ENCODE measurements at regions not wholly inside any gene's neighbourhood (a gene's known extent, or its start where the extent isn't known, plus 50 kb on each side); places are given as distances from the start of the nearest gene placed in this dataset.

DNA sequence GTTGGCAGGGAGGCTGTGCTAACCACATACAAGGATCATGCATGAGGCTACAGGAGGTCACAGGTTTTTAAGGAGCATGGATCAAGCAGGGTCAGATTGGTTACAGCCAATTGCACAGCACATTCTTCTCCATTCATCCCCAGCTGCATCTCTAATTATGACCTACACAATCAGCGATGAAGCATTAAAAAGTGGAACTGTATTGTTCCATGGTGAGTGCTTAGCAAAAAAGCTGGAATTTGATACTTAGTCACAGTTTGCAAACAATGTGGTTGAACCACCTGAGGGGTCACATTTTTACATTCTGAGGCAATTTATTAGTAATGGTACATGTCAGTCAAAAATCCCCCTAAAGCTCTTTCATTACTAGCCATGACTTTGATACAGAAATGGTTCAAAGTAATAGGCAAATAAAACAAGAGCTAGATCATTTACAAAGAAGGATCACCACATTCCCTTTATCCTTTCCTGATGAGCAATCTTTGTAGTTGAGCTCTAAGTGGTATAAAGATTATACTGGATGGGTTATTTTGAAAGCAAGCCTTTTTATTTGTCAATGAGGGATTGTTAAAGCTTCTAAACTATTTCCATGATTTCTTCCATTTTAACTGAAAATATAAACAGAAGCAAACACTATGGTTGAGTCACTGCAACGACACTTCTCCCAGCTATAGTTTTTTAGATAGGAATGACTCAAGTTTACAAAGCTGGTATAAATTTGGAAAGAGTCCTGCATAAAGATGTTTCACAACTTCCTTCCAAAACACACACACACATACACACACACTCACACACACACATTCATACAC, 217.8 kb upstream of the SEMA3A start:
- peak; percentile 41 for DNase-seq
- 0 out of 2 replicates have a peak, but pooled peaks cover 5% of the 10 kb centered on the region for H3K9me3 ChIP-seq
- H3K36me3 ChIP-seq = no peaks in the 10 kb centered on the region; the same call in 1 of the 2 replicates
- H3K4me3 ChIP-seq = no peak overlapping the region
- H3K27me3 ChIP-seq = no peaks in the 10 kb centered on the region

DNA sequence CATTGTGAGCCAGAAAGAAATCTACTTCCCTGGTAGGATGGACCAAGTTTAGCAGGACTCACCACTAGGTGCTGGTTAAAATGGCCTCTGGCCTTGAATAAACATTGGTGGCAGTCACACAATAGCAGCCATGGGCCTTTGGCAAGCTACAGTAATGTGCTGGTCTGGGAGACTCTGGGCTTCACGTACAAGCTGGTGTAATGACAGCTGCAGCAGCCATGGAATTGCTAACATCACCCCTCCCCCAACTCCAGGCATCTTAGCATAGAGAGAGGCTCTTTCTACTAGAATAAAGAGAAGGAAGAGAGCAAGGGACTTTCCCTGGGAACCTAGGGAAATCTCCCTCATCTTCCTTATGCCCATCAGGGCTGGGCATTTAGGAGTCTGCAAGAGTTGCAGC, 205.1 kb upstream of the SEMA3A start:
- H3K9me3 ChIP-seq = peaks cover 4% of the 10 kb centered on the region; the same call in 1 of the 2 replicates
- no peaks in the 10 kb centered on the region for H3K36me3 ChIP-seq
- H3K4me3 ChIP-seq = no peak overlapping the region
- DNase-seq = no peak
- no peaks in the 10 kb centered on the region for H3K27me3 ChIP-seq

DNA sequence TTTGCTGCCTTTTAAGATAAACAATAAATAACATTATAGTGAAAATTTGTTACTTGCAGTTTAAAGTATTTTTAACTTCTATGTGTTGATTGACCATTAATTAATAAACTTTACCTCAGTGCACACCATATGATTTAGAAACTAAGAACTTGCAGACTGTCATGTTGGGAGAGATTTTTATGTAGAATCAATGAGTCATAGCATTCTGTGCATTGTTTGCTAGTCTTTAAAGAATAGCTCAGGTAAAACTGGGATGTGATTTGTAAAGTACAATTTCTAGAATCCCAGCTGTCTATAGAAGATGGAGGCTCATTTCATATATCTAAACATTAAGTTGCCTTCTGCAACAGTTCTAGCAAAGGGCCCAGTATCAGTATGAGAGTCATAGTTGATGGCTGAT, 199.6 kb upstream of the SEMA3A start:
- H3K4me3 ChIP-seq = no peak overlapping the region
- DNase-seq = no peak
- no peaks in the 10 kb centered on the region for H3K9me3 ChIP-seq
- H3K36me3 ChIP-seq = no peaks in the 10 kb centered on the region
- H3K27me3 ChIP-seq = no peaks in the 10 kb centered on the region

DNA sequence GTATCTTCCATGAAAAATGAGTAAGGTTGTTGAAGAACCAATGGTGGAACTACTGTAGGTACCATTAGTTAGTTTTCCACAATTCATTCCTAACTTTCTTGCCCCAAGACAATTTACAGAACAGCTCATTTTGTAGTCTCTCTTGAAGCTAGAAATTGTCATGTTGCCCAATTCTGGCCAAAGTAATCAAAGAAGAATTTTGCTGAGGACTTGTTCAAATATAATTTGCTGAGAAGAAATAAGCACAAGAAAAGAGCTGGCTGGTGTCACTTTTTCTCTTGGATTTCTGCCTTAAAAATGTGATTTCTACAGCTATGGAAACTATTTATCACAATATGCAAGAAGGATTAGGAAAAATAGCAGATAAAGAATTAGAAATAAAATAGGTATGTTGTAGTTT, 199.2 kb upstream of the SEMA3A start:
- Histone ChIP-seq H3K4me3 (no peak overlapping the region), H3K36me3 (no peaks in the 10 kb centered on the region), H3K27me3 (no peaks in the 10 kb centered on the region), H3K9me3 (no peaks in the 10 kb centered on the region)
- DNase-seq = no peak

DNA sequence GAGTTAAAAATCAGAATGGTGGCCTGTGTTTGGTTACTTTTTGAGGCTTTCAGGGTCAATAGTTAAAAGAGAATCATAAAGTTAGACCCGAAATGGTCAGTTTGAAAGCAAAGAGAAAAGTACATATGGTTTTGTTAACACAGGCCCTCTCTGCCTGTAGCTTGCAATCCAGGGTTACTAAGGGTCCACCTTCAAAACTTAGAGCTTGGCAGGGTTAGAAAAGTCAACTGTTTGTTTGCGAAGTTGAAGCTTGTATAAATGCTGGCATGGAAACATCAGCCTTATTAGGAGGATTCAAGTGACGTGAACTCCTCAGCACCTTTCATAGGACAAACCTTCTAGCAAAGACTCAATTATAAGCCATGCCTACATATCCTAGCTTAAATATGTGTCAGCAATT, 196.3 kb upstream of the SEMA3A start:
- no peak overlapping the region for H3K4me3 ChIP-seq
- no peaks in the 10 kb centered on the region for H3K9me3 ChIP-seq
- H3K36me3 ChIP-seq = no peaks in the 10 kb centered on the region
- no peaks in the 10 kb centered on the region for H3K27me3 ChIP-seq
- DNase-seq = no peak

DNA sequence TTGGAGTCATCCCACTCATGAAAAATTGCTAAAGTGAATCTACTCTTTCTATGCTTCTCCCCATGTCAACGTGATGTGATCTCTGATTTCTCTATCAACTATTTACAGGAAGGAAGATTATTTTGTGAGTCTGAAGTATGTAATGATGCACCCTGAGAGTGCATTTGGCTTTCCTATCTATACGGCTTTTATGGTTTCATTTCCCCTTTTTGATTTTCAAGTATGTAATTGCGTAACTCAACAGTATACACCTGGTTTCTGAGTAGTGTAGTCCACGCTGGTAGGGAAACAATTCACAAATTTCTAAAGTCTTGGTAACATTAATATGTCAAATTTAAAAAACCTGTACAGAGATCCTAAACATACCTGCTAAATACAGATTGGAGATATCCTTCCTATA, 194.7 kb upstream of the SEMA3A start:
- no peaks in the 10 kb centered on the region for H3K36me3 ChIP-seq
- no peaks in the 10 kb centered on the region for H3K27me3 ChIP-seq
- no peak overlapping the region for H3K4me3 ChIP-seq
- no peaks in the 10 kb centered on the region for H3K9me3 ChIP-seq
- DNase-seq = no peak

DNA sequence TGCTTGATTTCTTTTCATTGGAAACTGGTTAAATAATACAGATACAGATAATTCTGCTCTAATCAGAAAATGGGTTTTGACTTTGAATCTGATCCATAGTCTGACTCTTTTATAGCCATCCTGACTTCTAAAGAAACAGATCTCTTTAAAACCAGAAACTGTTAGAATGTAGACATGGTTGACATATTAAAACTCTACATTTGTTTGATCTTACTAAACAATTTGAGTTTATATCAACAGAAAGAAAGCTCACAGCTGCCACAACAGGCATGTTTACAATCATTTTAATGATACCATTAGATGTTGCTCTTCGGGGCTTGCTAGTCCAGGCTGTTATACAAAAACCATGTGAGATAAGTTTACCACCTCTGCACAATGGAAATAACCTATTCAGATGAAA, 193.0 kb upstream of the SEMA3A start:
- Histone ChIP-seq H3K36me3 (no peaks in the 10 kb centered on the region), H3K27me3 (no peaks in the 10 kb centered on the region), H3K4me3 (no peak overlapping the region), H3K9me3 (no peaks in the 10 kb centered on the region)
- DNase-seq = no peak

DNA sequence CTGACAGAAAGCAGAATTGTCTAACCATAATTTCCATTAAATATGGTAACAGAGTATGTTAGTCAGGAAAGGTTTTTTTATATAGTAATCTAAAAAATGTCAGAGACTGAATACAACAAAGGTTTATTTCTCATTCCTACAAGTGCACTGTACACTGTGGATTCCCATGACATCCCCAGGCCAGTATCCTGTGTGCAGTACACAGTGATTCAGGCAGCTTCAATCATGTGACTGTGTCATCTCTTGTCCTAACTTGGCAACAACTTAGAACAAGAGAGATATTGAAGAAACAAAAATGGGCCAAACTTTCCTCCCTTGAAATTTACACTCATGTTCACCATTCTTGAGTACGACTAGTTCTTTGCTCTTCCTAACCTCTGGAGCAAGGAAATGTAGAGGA, 189.8 kb upstream of the SEMA3A start:
- Histone ChIP-seq H3K36me3 (no peaks in the 10 kb centered on the region), H3K9me3 (no peaks in the 10 kb centered on the region), H3K4me3 (no peak overlapping the region), H3K27me3 (no peaks in the 10 kb centered on the region)
- no peak for DNase-seq

DNA sequence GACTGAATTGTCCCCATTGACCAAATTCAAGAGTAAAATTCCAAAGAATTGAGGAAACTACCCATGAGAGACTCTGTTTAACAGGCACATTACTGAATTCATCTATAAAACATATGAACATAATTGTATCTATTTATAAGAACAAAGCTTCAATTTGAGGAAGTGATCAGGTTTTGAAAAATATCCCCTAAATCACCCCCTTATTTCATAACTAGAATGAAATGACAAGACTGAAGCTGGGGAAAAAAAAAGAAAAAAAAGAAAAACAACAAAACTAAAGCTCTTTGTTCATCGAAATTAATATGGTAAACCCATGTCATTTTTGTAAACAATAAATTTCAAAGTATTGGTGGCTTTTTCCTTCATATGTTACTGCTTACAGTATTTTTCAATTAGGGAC, 184.9 kb upstream of the SEMA3A start:
- Histone ChIP-seq H3K4me3 (no peak overlapping the region), H3K27me3 (no peaks in the 10 kb centered on the region), H3K36me3 (no peaks in the 10 kb centered on the region), H3K9me3 (no peaks in the 10 kb centered on the region; the same call in 1 of the 2 replicates)
- no peak for DNase-seq

DNA sequence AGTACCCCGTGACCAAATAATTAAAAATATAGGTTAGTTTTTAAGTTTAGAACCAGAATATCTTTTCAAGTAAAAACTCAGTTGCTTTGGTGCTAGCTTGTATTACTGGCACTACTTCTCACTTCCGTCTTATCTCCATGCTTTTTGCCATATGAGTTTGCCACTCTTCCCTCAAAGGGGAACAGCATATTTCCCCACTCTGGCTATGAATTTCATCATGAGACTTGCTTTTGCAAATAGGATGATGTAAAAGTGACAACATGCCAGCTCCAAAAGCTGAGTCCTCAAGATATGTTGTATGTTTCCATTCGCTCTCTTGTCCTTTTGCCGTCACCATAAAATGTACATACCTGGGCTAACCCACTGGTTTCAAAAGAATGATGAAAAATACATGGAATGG, 178.1 kb upstream of the SEMA3A start:
- Histone ChIP-seq H3K4me3 (no peak overlapping the region), H3K36me3 (no peaks in the 10 kb centered on the region; the same call in 1 of the 2 replicates), H3K9me3 (no peaks in the 10 kb centered on the region; the same call in 1 of the 2 replicates), H3K27me3 (no peaks in the 10 kb centered on the region)
- no peak for DNase-seq

DNA sequence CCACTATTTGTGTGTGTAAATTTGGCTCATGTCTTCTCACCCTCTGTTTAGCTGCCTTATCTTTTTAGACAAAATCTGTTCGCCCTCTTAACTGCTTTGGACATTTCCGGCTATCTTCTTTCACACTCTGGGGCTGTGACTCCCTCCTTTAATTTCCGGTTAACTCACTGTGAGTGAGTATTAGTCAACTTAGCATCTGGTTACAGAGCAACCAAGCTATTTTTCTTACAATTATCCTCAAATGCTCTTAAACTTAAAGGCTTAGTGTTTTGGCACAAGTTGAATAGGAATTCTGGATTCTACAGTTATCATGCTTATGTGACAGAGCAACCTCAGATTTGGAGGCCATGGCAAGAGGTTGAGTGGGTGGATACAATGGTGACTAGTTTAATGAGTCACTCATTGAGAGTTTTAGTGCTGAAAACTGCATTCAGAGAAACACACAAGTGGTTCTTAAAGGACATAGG, 177.6 kb upstream of the SEMA3A start:
- H3K27me3 ChIP-seq = no peaks in the 10 kb centered on the region
- peak overlapping the region; percentile 2 for H3K4me3 ChIP-seq
- peak; percentile 74 for DNase-seq
- no peaks in the 10 kb centered on the region; the same call in 1 of the 2 replicates for H3K9me3 ChIP-seq
- no peaks in the 10 kb centered on the region; the same call in 1 of the 2 replicates for H3K36me3 ChIP-seq

DNA sequence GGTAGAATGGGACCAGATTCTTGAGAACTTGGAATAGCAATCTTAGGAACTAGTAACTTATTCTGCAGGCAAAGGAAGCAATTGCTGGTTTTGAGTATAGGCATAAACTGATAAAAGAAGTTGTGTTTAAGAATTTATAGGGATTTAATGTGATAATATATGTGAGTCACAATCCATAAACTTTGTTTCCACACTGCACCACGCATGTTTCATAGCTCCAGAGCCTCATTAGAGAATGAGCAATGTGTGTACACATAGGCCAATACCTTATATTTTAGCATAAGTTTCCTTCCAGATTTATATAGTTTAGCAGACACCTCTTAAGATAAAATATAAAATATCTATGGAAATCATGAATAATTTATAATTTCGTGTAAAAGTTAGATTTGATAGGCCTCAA, 175.5 kb upstream of the SEMA3A start:
- no peaks in the 10 kb centered on the region for H3K27me3 ChIP-seq
- no peak overlapping the region for H3K4me3 ChIP-seq
- no peaks in the 10 kb centered on the region; the same call in 1 of the 2 replicates for H3K36me3 ChIP-seq
- DNase-seq = no peak
- H3K9me3 ChIP-seq = no peaks in the 10 kb centered on the region; the same call in 1 of the 2 replicates

DNA sequence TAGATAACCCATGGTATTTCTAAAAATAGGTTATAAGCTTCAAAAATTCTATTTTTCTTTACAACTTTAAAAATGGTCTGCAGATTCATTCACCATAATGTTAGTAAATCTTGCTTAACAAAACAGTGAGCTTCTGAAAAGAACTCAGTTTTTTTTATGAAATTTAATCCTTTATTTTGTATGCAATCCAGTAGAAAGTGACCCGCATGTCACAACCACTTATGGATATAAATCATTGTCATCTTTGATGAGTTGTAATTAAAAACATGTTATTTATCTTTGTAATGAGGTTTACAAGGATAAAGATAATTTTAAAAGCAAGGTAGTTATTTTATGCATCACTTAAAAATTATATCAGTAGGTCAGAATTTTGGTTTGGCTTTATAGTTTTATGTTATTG, 173.5 kb upstream of the SEMA3A start:
- Histone ChIP-seq H3K27me3 (no peaks in the 10 kb centered on the region), H3K4me3 (no peak overlapping the region), H3K9me3 (no peaks in the 10 kb centered on the region), H3K36me3 (no peaks in the 10 kb centered on the region)
- DNase-seq = no peak

DNA sequence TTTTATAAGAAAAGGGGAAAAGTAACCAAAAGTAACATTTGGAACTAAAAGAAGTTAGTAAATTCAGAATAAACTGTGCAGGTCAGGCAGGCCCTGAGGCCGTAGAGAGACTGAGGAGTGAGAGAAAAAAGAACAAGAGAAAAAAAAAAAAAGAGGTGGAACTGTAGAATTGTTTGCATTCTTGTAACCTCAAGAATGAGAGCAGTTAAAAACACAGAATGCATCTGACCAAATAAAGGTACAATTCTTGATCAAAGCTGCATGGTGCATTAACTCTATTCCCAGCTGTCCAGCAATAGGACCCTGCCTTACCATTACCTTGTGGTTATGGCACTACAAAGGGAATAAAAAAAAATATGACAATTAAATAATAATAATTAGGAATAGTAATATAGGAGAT, 170.1 kb upstream of the SEMA3A start:
- Histone ChIP-seq H3K36me3 (no peaks in the 10 kb centered on the region), H3K27me3 (no peaks in the 10 kb centered on the region), H3K4me3 (no peak overlapping the region), H3K9me3 (0 out of 2 replicates have a peak, but pooled peaks cover 2% of the 10 kb centered on the region)
- DNase-seq = no peak

DNA sequence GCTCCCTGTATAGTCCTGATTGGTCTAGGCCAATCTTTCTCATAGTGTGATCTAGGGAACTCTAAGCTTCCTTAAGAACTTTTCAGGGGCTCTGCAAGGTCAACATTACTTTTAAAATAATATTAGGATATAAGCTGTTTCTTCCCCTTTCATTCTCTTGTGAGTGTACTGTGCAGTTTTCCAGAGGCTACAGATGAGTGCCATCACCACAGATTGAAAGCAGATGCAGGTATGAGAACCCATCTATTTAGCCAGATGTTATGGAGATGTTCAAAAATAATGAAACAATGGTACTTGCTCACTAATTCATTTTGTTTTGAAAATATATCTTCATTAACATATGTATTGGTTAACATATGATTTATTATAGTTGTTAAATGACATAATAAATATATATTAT, 169.2 kb upstream of the SEMA3A start:
- no peaks in the 10 kb centered on the region for H3K27me3 ChIP-seq
- DNase-seq = no peak
- no peaks in the 10 kb centered on the region for H3K36me3 ChIP-seq
- no peak overlapping the region for H3K4me3 ChIP-seq
- H3K9me3 ChIP-seq = 0 out of 2 replicates have a peak, but pooled peaks cover 2% of the 10 kb centered on the region

DNA sequence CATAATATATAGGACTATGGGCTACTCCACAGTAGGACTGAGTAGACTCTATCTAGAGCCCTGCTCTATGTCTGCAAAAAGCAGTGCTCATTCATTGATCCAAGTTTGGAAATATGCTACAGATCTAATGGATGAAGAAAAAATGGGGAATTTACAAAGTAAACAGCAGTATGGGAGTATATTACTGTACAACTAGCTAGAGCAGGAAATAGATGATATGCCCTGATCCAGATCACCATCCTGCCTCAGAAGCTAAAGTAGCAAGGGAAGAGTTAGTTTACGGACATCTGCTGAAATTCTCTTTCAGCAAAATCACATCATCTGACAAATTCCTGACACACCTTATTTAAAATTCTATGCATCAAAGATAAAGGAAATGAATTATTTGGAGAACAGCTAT, 168.2 kb upstream of the SEMA3A start:
- no peaks in the 10 kb centered on the region for H3K27me3 ChIP-seq
- H3K9me3 ChIP-seq = 0 out of 2 replicates have a peak, but pooled peaks cover 2% of the 10 kb centered on the region
- no peaks in the 10 kb centered on the region for H3K36me3 ChIP-seq
- no peak overlapping the region for H3K4me3 ChIP-seq
- DNase-seq = no peak

DNA sequence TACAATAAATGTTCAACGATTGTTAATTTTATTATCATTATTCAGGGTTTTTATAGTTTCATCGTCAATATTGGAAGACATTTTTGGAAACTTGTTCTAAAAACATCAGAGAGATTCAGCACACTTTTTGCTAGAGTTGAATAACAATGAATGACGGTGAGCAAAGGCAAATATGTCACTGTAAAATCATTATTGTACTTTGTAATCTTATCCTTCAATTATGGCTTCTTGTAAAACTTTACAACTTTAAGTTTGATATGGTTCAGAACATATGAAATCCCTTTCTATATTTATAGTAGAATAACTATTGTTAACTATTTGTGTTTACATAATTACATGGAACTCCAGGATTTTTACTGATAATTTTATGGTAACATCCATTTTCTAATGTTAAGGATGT, 167.8 kb upstream of the SEMA3A start:
- Histone ChIP-seq H3K27me3 (no peaks in the 10 kb centered on the region), H3K9me3 (0 out of 2 replicates have a peak, but pooled peaks cover 2% of the 10 kb centered on the region), H3K36me3 (no peaks in the 10 kb centered on the region), H3K4me3 (no peak overlapping the region)
- no peak for DNase-seq

DNA sequence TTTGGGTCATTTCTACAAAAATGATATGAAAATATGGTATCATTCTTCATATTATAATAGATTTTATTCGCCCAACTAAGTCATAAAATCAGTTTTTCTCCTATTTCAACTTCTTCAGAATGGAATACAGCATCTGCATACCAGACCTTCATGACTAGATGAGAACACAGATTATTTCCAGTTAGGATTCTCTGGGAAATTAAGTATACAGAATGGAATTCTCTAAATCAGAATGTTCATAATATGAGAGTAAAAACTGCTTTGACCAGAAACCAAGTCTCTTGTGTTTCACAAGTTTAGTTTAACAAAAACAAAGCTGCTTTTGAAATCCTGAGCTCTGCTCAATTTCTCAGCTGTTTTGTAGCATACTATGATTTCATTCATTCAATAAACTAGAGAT, 160.3 kb upstream of the SEMA3A start:
- Histone ChIP-seq H3K9me3 (no peaks in the 10 kb centered on the region; the same call in 1 of the 2 replicates), H3K36me3 (no peaks in the 10 kb centered on the region; the same call in 1 of the 2 replicates), H3K27me3 (no peaks in the 10 kb centered on the region), H3K4me3 (no peak overlapping the region)
- no peak for DNase-seq
